ENCODE measurements at regions not wholly inside any gene's neighbourhood (a gene's known extent, or its start where the extent isn't known, plus 50 kb on each side); places are given as distances from the start of the nearest gene placed in this dataset.

GRCh38 chr4:13169731-13170525, 314.2 kb downstream of the RAB28 start:
- TF ChIP-seq CTCF (conservative IDR thresholded peaks at IDR 0.05; ENCODE audit: low read depth, low read length) (no peak), RAD21 (IDR thresholded peaks at IDR 0.05; ENCODE audit: low read length) (no peak), POLR2A (IDR thresholded peaks at IDR 0.05; ENCODE audit: low read depth, low read length) (no peak), ELK1 (IDR thresholded peaks at IDR 0.05; ENCODE audit: borderline replicate concordance, low read depth, low read length) (no peak), MAFK (IDR thresholded peaks at IDR 0.05; ENCODE audit: low read depth, low read length) (no peak), BHLHE40 (IDR thresholded peaks at IDR 0.05; ENCODE audit: low read depth, low read length) (no peak), MAZ (IDR thresholded peaks at IDR 0.05; ENCODE audit: borderline replicate concordance, low read depth, low read length) (no peak), RFX5 (IDR thresholded peaks at IDR 0.05; ENCODE audit: low read depth, low read length) (no peak), RCOR1 (IDR thresholded peaks at IDR 0.05; ENCODE audit: insufficient replicate concordance, low read length) (no peak), CEBPB (IDR thresholded peaks at IDR 0.05; ENCODE audit: low read depth, low read length) (no peak), USF2 (IDR thresholded peaks at IDR 0.05; ENCODE audit: low read depth, low read length) (no peak)
